KMS-11 (cell line): ENCODE measurements at regions not wholly inside any gene's neighbourhood (a gene's known extent, or its start where the extent isn't known, plus 50 kb on each side); places are given as distances from the start of the nearest gene placed in this dataset.
"Not testable (repeated sequence)": the region's sequence is repeated elsewhere in the genome, so short reads cannot be mapped to it uniquely, and the experiment has no call there.

ENCODE experiments used
- H2AFZ ChIP-seq: fragments of 200-600 bp; sonication (generic); 2 replicates; pipeline ENCODE4 v1.6.1; 2016; ENCODE audit warnings: antibody characterized with exemption, mixed run types, low read depth
- H3K27ac ChIP-seq: fragments of 200-600 bp; sonication (generic); 2 replicates; pipeline ENCODE4 v1.6.1; 2016; ENCODE audit warnings: mild to moderate bottlenecking, mixed run types
- H3K27me3 ChIP-seq: fragments of 200-600 bp; sonication (generic); 2 replicates; pipeline ENCODE4 v1.6.1; 2017; ENCODE audit warnings: mild to moderate bottlenecking, low read depth, mixed run types, moderate library complexity; ENCODE audit not compliant: insufficient read depth
- H3K36me3 ChIP-seq: fragments of 200-600 bp; sonication (generic); 2 replicates; pipeline ENCODE4 v1.6.1; 2017; ENCODE audit warnings: mild to moderate bottlenecking, mixed run types; ENCODE audit not compliant: insufficient read depth
- H3K4me1 ChIP-seq: fragments of 200-600 bp; sonication (generic); 2 replicates; pipeline ENCODE4 v1.6.1; 2016; ENCODE audit warnings: mild to moderate bottlenecking, low read depth, mixed run types; ENCODE audit not compliant: poor library complexity, severe bottlenecking
- H3K4me2 ChIP-seq: fragments of 200-600 bp; sonication (generic); 2 replicates; pipeline ENCODE4 v1.7.0; 2016; ENCODE audit warnings: mild to moderate bottlenecking, mixed run types
- H3K4me3 ChIP-seq: fragments of 200-600 bp; sonication (generic); IDR thresholded peaks from 2 replicates; pipeline ENCODE4 v1.6.1; 2017; ENCODE audit warnings: low read depth, low read length, mixed read lengths; ENCODE audit not compliant: insufficient read depth
- H3K79me2 ChIP-seq: fragments of 200-600 bp; sonication (generic); 2 replicates; pipeline ENCODE4 v1.6.1; 2016; ENCODE audit warnings: low read depth, mixed run types; ENCODE audit not compliant: insufficient read depth
- H3K9ac ChIP-seq: fragments of 200-600 bp; sonication (generic); 2 replicates; pipeline ENCODE4 v1.6.1; 2016; ENCODE audit warnings: mild to moderate bottlenecking, mixed run types
- H4K20me1 ChIP-seq: fragments of 200-600 bp; sonication (generic); 2 replicates; pipeline ENCODE4 v1.6.1; 2016; ENCODE audit warnings: mild to moderate bottlenecking, mixed run types; ENCODE audit not compliant: insufficient read depth
- TF ChIP-seq, protein P1 (sequence below): fragments of 200-600 bp; sonication (generic); conservative IDR thresholded peaks from 2 replicates; pipeline ENCODE4 v1.6.1; 2017; ENCODE audit warnings: low read depth, mild to moderate bottlenecking, antibody characterized with exemption, low read length, moderate library complexity, mixed read lengths

- no peaks in the 10 kb centered on the region for H4K20me1 ChIP-seq
- H3K79me2 ChIP-seq, result no peaks in the 10 kb centered on the region
- H3K36me3 ChIP-seq, result no peaks in the 10 kb centered on the region
- TF ChIP-seq, protein P1, sequence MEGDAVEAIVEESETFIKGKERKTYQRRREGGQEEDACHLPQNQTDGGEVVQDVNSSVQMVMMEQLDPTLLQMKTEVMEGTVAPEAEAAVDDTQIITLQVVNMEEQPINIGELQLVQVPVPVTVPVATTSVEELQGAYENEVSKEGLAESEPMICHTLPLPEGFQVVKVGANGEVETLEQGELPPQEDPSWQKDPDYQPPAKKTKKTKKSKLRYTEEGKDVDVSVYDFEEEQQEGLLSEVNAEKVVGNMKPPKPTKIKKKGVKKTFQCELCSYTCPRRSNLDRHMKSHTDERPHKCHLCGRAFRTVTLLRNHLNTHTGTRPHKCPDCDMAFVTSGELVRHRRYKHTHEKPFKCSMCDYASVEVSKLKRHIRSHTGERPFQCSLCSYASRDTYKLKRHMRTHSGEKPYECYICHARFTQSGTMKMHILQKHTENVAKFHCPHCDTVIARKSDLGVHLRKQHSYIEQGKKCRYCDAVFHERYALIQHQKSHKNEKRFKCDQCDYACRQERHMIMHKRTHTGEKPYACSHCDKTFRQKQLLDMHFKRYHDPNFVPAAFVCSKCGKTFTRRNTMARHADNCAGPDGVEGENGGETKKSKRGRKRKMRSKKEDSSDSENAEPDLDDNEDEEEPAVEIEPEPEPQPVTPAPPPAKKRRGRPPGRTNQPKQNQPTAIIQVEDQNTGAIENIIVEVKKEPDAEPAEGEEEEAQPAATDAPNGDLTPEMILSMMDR, result no peak
- no peak overlapping the region for H3K4me2 ChIP-seq
- H3K27me3 ChIP-seq, result no peaks in the 10 kb centered on the region
- H3K4me1 ChIP-seq, result peaks cover 27% of the 10 kb centered on the region
- no peak overlapping the region for H2AFZ ChIP-seq
- no peak overlapping the region for H3K4me3 ChIP-seq
- H3K27ac ChIP-seq, result no peak overlapping the region
- no peak overlapping the region for H3K9ac ChIP-seq
These were observed 301.8 kb upstream of the MCTP2 start for GRCh38 chr15:93929375-93930094.

DNA sequence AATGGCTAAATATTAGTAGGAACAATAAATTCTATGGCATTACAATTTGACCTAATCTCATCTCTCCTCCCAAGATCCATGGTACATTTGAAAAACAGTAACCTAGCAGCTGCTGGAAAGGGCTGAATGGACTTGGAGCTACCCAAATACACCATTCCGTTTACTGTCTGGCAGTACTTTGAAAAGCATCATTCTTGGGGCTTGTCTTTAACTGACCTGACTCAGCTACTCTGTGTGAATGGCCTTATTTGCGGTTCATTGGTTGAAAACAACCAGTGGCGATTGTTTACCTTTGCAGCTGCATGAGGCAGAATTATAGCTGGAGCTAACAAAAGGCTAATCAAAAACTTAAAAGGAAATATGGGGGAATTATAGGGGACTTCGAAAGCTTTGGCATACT lies 311.2 kb upstream of the MCTP2 start:
- Histone ChIP-seq H3K4me2 (no peak overlapping the region), H3K36me3 (no peaks in the 10 kb centered on the region), H4K20me1 (no peaks in the 10 kb centered on the region), H3K27me3 (no peaks in the 10 kb centered on the region), H3K4me3 (no peak overlapping the region), H3K79me2 (no peaks in the 10 kb centered on the region), H3K4me1 (no peaks in the 10 kb centered on the region), H2AFZ (no peak overlapping the region), H3K27ac (no peak overlapping the region), H3K9ac (no peak overlapping the region)
- TF ChIP-seq, protein P1, result no peak

DNA sequence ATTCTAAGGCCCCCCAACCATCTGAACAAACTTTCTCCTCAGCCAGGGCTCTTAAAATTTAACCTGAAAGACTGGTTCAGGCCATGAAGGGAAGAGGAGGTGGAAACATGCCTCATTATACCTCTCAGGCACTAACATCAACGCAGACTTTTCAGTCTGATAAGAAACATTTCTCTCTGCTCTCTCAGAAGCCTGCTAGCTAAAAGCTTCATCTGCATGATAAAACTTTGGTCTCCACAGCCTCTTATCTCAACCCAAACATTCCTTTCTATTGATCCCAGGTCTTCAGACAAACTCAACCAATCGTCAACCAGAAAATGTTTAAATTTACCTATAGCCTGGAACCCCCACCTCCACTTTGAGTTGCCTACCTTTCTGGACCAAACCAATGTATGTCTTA lies 312.6 kb upstream of the MCTP2 start:
- not testable (repeated sequence) for H3K4me1 ChIP-seq, H4K20me1 ChIP-seq, H2AFZ ChIP-seq, H3K4me3 ChIP-seq, H3K9ac ChIP-seq, H3K36me3 ChIP-seq, H3K27me3 ChIP-seq, H3K27ac ChIP-seq, H3K4me2 ChIP-seq, H3K79me2 ChIP-seq

GRCh38 chr15:93917181-93917580 lies 314.2 kb upstream of the MCTP2 start:
- Histone ChIP-seq H2AFZ (no peak overlapping the region), H3K36me3 (no peaks in the 10 kb centered on the region), H3K27me3 (no peaks in the 10 kb centered on the region), H3K79me2 (no peaks in the 10 kb centered on the region), H3K27ac (no peak overlapping the region), H3K4me1 (no peaks in the 10 kb centered on the region), H4K20me1 (no peaks in the 10 kb centered on the region), H3K9ac (no peak overlapping the region), H3K4me2 (no peak overlapping the region), H3K4me3 (no peak overlapping the region)
- TF ChIP-seq, protein P1, result no peak

DNA sequence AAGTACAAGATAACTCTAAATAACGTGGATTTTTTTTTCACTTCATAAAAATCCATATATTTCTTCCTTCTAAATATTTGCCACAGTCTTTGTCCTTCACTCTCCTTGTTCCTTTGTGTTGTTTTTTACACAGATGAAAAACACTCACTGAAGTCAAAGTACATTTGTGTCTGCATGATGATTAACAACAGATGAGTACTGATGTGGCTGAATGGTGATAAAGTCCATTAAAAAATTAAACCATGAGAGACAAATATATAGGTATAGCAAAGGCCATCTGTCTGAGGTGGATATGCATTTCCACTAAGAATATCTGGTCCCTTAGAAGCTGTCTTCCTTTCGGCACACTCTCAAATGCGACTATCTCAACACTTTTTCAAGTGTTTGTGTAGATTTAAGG lies 317.5 kb upstream of the MCTP2 start:
- TF ChIP-seq, protein P1, result no peak
- Histone ChIP-seq H4K20me1 (no peaks in the 10 kb centered on the region), H2AFZ (no peak overlapping the region), H3K36me3 (no peaks in the 10 kb centered on the region), H3K4me3 (no peak overlapping the region), H3K27ac (no peak overlapping the region), H3K4me1 (no peaks in the 10 kb centered on the region), H3K9ac (no peak overlapping the region), H3K4me2 (no peak overlapping the region), H3K79me2 (no peaks in the 10 kb centered on the region), H3K27me3 (no peaks in the 10 kb centered on the region)
